H9 (cell line): ENCODE measurements at regions not wholly inside any gene's neighbourhood (a gene's known extent, or its start where the extent isn't known, plus 50 kb on each side); places are given as distances from the start of the nearest gene placed in this dataset.

Source experiments
- DNase-seq: peaks from one replicate; pipeline ENCODE4 v3.0.0-alpha.2; 2017
- H2AFZ ChIP-seq: one replicate; pipeline ENCODE4 v1.6.1; 2013; ENCODE audit warnings: mild to moderate bottlenecking, low read length, control low read depth, moderate library complexity
- H2AK5ac ChIP-seq: 2 replicates; pipeline ENCODE4 v1.6.1; 2013; ENCODE audit warnings: low read length, control low read depth, mixed read lengths; ENCODE audit not compliant: insufficient read length
- H2BK120ac ChIP-seq: one replicate; pipeline ENCODE4 v1.6.1; 2013; ENCODE audit warnings: low read depth, mild to moderate bottlenecking, low read length, control low read depth, inconsistent platforms; ENCODE audit not compliant: poor library complexity, severe bottlenecking
- H2BK12ac ChIP-seq: 2 replicates; pipeline ENCODE4 v1.6.1; 2013; ENCODE audit warnings: low read length, control low read depth, mixed read lengths, low read depth; ENCODE audit not compliant: insufficient read length
- H2BK15ac ChIP-seq: 2 replicates; pipeline ENCODE4 v1.6.1; 2013; ENCODE audit warnings: low read depth, low read length, control low read depth
- H2BK20ac ChIP-seq: one replicate; pipeline ENCODE4 v1.6.1; 2013; ENCODE audit warnings: low read depth, mild to moderate bottlenecking, low read length, control low read depth, inconsistent platforms; ENCODE audit not compliant: poor library complexity, severe bottlenecking
- H2BK5ac ChIP-seq: 2 replicates; pipeline ENCODE4 v1.6.1; 2013; ENCODE audit warnings: low read length, control low read depth, mixed read lengths; ENCODE audit not compliant: insufficient read length
- H3K14ac ChIP-seq: 2 replicates; pipeline ENCODE4 v1.6.1; 2013; ENCODE audit warnings: low read length, control low read depth; ENCODE audit not compliant: insufficient read depth
- H3K18ac ChIP-seq: 2 replicates; pipeline ENCODE4 v1.6.1; 2013; ENCODE audit warnings: low read depth, mild to moderate bottlenecking, mixed read lengths, low read length, control low read depth; ENCODE audit not compliant: insufficient read length
- H3K23ac ChIP-seq: 2 replicates; pipeline ENCODE4 v1.6.1; 2013; ENCODE audit warnings: low read length, control low read depth, mixed read lengths, low read depth; ENCODE audit not compliant: insufficient read length
- H3K23me2 ChIP-seq: 2 replicates; pipeline ENCODE4 v1.6.1; 2013; ENCODE audit warnings: low read depth, mild to moderate bottlenecking, mixed read lengths, low read length, control low read depth; ENCODE audit not compliant: insufficient read length, poor library complexity, severe bottlenecking
- H3K27ac ChIP-seq: 2 replicates; pipeline ENCODE4 v1.5.1; 2013; ENCODE audit warnings: low read length, control low read depth, mixed read lengths, low read depth; ENCODE audit not compliant: insufficient read length
- H3K27me3 ChIP-seq: 2 replicates; pipeline ENCODE4 v1.6.1; 2013; ENCODE audit warnings: low read length, control low read depth, inconsistent platforms; ENCODE audit not compliant: insufficient read depth
- H3K4ac ChIP-seq: 2 replicates; pipeline ENCODE4 v1.6.1; 2013; ENCODE audit warnings: low read depth, mild to moderate bottlenecking, control low read depth, inconsistent platforms, low read length, moderate library complexity
- H3K4me1 ChIP-seq: 2 replicates; pipeline ENCODE4 v1.6.1; 2013; ENCODE audit warnings: low read length, control low read depth, inconsistent platforms; ENCODE audit not compliant: insufficient read depth
- H3K4me2 ChIP-seq: 2 replicates; pipeline ENCODE4 v1.6.1; 2013; ENCODE audit warnings: low read length, control low read depth, mixed read lengths; ENCODE audit not compliant: insufficient read length, insufficient read depth
- H3K56ac ChIP-seq: 2 replicates; pipeline ENCODE4 v1.6.1; 2013; ENCODE audit warnings: low read depth, mild to moderate bottlenecking, mixed read lengths, low read length, control low read depth; ENCODE audit not compliant: insufficient read length
- H3K79me1 ChIP-seq: 2 replicates; pipeline ENCODE4 v1.6.1; 2013; ENCODE audit warnings: low read depth, mild to moderate bottlenecking, moderate library complexity, low read length, control low read depth, inconsistent platforms; ENCODE audit not compliant: insufficient read depth, poor library complexity, severe bottlenecking
- H3K79me2 ChIP-seq: 2 replicates; pipeline ENCODE4 v1.6.1; 2013; ENCODE audit warnings: low read length, control low read depth, inconsistent platforms; ENCODE audit not compliant: insufficient read depth
- H3K9ac ChIP-seq: 2 replicates; pipeline ENCODE4 v1.6.1; 2013; ENCODE audit warnings: low read length, control low read depth, mixed read lengths; ENCODE audit not compliant: insufficient read length; ENCODE audit errors: extremely low read depth
- H3K9me3 ChIP-seq: one replicate; pipeline ENCODE4 v1.6.1; 2013; ENCODE audit warnings: low read depth, low read length, inconsistent platforms; ENCODE audit not compliant: control insufficient read depth
- H3T11ph ChIP-seq: one replicate; pipeline ENCODE4 v1.6.1; 2013; ENCODE audit warnings: mild to moderate bottlenecking, low read length, control low read depth, inconsistent platforms
- H4K20me1 ChIP-seq: one replicate; pipeline ENCODE4 v1.6.1; 2013; ENCODE audit not compliant: control insufficient read depth, insufficient read length, insufficient read depth
- H4K5ac ChIP-seq: 2 replicates; pipeline ENCODE4 v1.6.1; 2013; ENCODE audit warnings: low read depth, mild to moderate bottlenecking, mixed read lengths, low read length, control low read depth; ENCODE audit not compliant: insufficient read length
- H4K8ac ChIP-seq: replicated peaks from 2 replicates; pipeline ENCODE4 v1.6.1; 2013; ENCODE audit warnings: low read length, control low read depth, mixed read lengths, low read depth; ENCODE audit not compliant: insufficient read length
- H4K91ac ChIP-seq: 2 replicates; pipeline ENCODE4 v1.6.1; 2013; ENCODE audit warnings: low read depth, mild to moderate bottlenecking, moderate library complexity, mixed read lengths, low read length, control low read depth; ENCODE audit not compliant: insufficient read length
- H3K27ac Mint-ChIP-seq, 3 experiments: 2 replicates in 2 of 3; 3 replicates in 1 of 3; pipeline ENCODE4 v1.8.0; 2020 to 2021; ENCODE audit warnings: mixed read lengths in 3 of 3, mild to moderate bottlenecking in 1 of 3, moderate library complexity in 1 of 3
- H3K27me3 Mint-ChIP-seq: 2 replicates; pipeline ENCODE4 v1.8.0; 2021; ENCODE audit warnings: low read depth, mild to moderate bottlenecking, moderate library complexity, mixed read lengths
- H3K36me3 Mint-ChIP-seq, 3 experiments: 2 replicates in 2 of 3; 3 replicates in 1 of 3; pipeline ENCODE4 v1.8.0; 2020 to 2021; ENCODE audit warnings: low read depth in 3 of 3, mixed read lengths in 3 of 3; ENCODE audit not compliant: insufficient read depth in 1 of 3
- H3K4me1 Mint-ChIP-seq, 2 experiments: 2 replicates each; pipeline ENCODE4 v1.8.0; 2020; ENCODE audit warnings: mixed read lengths in 2 of 2
- H3K4me3 Mint-ChIP-seq, 2 experiments: 2 replicates in 1 of 2; 3 replicates in 1 of 2; pipeline ENCODE4 v1.8.0; 2020 to 2021; ENCODE audit warnings: mild to moderate bottlenecking in 2 of 2, mixed read lengths in 2 of 2, moderate library complexity in 1 of 2
- H3K9me3 Mint-ChIP-seq, 2 experiments: 2 replicates in 1 of 2; 3 replicates in 1 of 2; pipeline ENCODE4 v1.8.0; 2020; ENCODE audit warnings: mild to moderate bottlenecking in 2 of 2, mixed read lengths in 2 of 2, moderate library complexity in 1 of 2
- CTCF ChIP-seq: fragments of 200-600 bp; sonication (generic); conservative IDR thresholded peaks from 3 replicates; pipeline ENCODE4 v1.8.0; 2021; ENCODE audit warnings: antibody characterized with exemption, mild to moderate bottlenecking
- WGBS: extraction: QIAGEN DNeasy Blood & Tissue Kit; methylation state at CpG from one replicate; pipeline ENCODE4 v1.1.7; 2013; ENCODE audit warnings: missing lambda C conversion rate, low lambda C conversion rate, mixed read lengths; ENCODE audit not compliant: insufficient read length; ENCODE audit errors: extremely low coverage; 5-methylcytosine and 5-hydroxymethylcytosine counted together

- Histone ChIP-seq H2BK20ac (no peak overlapping the region), H3K4me1 (no peaks in the 10 kb centered on the region), H2BK12ac (no peak overlapping the region), H3K14ac (no peak overlapping the region), H3K23ac (no peak overlapping the region), H3K27ac (no peak overlapping the region), H3K9ac (no peak overlapping the region), H2BK5ac (no peak overlapping the region), H3K4me2 (no peak overlapping the region), H4K5ac (no peak overlapping the region), H3K79me1 (no peaks in the 10 kb centered on the region), H2AK5ac (no peak overlapping the region), H3K56ac (no peak overlapping the region), H3K18ac (no peak overlapping the region), H4K20me1 (no peaks in the 10 kb centered on the region), H3K79me2 (no peaks in the 10 kb centered on the region), H3T11ph (no peak overlapping the region), H2BK15ac (no peak overlapping the region), H3K23me2 (no peaks in the 10 kb centered on the region), H4K8ac (no peak overlapping the region), H2AFZ (no peak overlapping the region), H3K27me3 (no peaks in the 10 kb centered on the region), H3K9me3 (no peaks in the 10 kb centered on the region), H2BK120ac (no peak overlapping the region), H3K4ac (no peak overlapping the region), H4K91ac (no peak overlapping the region)
- H3K36me3 Mint-ChIP-seq = no peaks in the 10 kb centered on the region
- H3K4me1 Mint-ChIP-seq = no peaks in the 10 kb centered on the region
- no peak overlapping the region for H3K4me3 Mint-ChIP-seq
- peak overlapping the region in 1 of 3 experiments; percentile 76; a peak in 2 of 7 replicates for H3K27ac Mint-ChIP-seq
- WGBS = no CpG with 5 or more reads among the region's 3 CpGs
- no peaks in the 10 kb centered on the region for H3K27me3 Mint-ChIP-seq
- DNase-seq = no peak
- TF ChIP-seq CTCF = no peak
- H3K9me3 Mint-ChIP-seq = no peaks in the 10 kb centered on the region; a peak in 1 of 5 replicates
Observed at GRCh38 chr3:165446555-165446954, 250.4 kb upstream of the SLITRK3 start.
